Activated CD4-positive, alpha-beta T cell treated with anti-CD3 and anti-CD28 coated beads, Interleukin-2, Interleukin-6, amounts not matched to agents 100 ng/mL and 50 ng/mL, durations not matched to agents 16 hours and 8 hours (primary cell): ENCODE measurements at regions not wholly inside any gene's neighbourhood (a gene's known extent, or its start where the extent isn't known, plus 50 kb on each side); places are given as distances from the start of the nearest gene placed in this dataset.

Experiments used
- DNase-seq: peaks from one replicate; pipeline ENCODE4 v3.0.0-alpha.2; 2020

DNA sequence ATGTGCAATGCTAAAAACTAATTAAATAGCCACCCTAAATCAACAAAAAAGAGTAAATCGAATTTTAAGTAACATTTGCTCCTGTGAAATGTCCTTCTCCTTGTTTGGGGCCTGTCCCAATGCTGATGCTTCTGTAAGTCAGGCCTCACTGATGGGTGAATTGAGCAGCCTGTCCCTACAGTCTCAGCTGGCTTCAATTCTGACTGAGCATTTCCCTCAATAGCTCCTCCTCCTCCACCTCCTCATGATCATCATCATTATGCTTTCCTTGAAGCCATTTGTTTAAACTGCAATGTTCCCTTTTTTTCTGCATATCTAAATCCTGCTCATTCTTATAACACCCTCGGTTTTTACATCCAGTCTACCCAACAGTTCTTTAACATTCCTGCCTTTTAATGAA is 137.2 kb upstream of the CELF4 start:
- no peak for DNase-seq

DNA sequence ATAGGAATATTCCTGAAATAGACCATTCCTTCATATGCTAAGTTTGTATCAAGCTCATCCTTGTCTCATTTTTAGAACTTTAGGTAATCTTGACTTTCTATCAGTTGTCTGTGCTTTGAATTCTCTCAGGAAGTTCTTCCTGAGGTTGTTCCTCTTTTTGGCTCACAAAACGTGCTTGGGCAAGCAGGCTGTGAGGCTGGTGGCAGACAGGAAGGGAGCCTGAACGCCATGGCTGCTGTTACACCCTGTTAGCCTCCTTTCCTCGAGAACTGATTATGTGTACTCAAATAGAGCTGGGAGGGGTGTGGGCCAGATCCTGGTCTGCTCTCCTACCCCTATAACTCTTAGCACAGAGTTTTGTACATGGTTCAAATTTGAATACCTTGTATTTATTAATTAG is 136.4 kb upstream of the CELF4 start:
- no peak for DNase-seq

DNA sequence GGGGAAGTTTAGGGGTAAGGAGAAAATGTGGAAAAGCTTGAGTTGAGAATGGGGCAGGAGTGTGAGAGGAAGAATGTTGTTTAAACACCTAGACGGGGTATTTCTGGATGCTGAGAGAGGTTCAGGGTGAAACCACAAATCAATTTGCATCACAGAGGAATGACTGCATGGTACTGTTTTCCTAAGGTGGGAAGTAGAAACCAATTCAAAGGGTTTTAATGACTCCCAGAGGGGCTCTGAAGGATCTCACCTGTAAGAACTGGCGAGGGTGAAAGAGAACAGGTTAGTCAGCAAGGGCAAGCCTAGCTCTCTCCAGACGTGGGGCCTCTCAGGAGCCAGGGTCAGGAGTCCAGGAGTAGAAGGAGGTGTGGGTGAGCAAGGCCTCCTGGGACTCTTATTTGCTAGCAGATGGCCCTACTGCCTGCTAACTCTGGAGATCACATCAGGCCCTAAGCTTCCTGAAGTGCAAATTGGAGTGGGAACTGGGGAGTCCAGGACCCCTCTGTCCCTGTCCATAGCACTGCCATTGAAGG is 133.0 kb upstream of the CELF4 start:
- DNase-seq = no peak

DNA sequence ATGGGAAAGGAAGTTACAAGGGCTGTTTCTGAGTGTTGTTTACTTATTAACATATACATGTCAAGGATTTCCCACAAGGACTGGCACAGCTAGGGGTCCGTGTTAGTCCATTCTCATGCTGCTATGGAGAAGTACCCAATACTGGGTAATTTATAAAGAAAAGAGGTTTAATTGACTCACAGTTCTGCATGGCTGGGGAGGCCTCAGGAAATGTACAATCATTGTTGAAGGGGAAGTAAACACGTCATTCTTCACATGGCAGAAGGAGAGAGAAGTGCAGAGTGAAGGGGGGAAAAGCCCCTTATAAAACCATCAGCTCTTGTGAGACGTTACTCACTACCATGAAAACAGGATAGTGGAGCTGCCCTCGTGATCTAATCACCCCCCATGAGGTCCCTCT is 128.9 kb upstream of the CELF4 start:
- DNase-seq = no peak

DNA sequence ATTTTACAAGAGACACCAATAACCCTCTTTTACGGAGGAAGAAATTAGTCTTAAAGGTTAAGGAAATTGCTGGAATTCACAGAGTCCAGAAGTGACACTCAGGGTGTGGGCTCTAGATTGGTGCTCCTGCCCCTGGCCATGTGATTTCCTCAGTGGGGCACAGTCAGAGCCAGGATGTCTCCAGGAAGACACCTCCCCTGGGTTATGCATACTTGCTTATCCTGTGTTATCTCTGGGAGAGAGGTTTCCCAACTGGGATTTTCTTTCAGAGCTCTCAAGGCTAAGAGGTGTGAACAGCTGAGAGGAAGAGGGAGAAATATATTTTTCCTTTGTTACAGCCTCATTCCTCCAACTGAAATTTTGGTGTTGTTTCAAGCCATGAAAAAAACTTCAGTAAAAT is 125.6 kb upstream of the CELF4 start:
- no peak for DNase-seq

DNA sequence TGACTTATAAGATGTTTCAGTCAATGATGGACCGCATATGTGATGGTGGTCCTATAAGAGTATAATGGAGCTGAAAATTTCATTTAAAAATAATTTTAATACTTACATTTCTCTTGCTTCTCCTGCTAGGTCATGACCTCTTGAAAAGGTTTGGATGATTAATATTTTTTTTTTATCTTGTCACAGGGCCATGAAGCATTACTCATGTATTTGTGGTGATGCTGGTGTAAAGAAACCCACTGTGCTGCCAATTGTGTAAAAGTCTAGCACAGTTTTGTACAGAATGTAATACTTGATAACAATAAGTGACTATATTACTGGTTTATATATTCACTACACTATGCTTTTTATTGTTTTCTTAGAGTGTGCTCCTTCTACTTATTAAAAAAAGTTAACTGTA is 124.2 kb upstream of the CELF4 start:
- DNase-seq = no peak

DNA sequence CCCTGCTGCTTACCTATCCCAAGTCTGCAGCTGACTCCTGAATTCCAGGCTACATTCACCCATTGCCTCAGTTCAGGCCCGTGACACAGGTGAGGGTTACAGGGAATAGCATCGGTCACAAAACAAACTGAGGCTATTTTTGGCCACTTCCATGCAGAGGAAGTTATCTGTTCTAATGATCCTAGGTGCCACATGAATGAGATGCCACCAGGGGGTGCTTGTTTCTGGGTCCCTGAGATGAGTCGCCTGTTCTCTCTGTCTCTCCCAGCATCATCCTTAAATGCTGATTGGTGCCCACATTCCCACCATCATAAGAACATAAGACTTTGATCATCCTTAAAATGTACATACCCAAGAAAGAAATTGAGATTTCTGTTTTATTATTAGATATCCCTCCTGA is 119.0 kb upstream of the CELF4 start:
- DNase-seq = no peak

DNA sequence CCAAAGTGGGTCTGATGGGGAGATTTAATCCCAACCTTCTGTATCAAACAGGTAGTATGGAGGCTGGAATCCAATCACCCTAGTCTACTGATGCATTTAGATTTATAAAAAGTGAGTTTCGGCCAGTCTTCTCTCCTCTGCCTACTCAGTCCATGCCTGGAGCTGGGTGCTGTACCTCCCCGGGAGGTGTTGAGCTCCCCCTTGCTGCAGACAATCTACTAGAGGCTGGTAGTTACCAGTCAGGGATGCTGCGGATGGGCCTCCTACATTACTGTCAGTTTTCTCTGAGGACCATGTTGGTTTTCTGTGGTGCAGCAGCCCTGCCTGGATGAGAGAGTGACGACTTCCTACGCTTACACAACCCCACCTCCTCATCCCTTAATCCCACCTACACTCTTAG is 118.6 kb upstream of the CELF4 start:
- no peak for DNase-seq

DNA sequence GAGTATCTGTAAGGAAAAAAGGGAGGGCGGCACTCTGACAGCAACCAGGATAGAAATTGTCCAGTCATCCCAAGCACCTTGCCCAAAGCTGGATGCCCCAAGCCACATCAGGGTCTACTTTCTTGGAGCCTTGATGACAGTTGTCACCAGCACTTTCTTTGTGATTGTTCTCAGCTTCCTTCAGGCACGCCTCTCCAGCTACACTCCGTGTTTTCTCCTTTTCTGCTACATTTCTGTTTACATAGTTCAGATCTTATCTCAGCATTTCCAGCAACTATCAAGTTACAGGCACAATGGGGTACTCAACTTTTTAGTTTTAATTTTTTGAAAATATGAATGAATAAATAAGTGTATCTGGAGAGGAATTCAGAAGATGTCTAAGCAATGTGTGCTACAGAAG is 115.3 kb upstream of the CELF4 start:
- DNase-seq = no peak

DNA sequence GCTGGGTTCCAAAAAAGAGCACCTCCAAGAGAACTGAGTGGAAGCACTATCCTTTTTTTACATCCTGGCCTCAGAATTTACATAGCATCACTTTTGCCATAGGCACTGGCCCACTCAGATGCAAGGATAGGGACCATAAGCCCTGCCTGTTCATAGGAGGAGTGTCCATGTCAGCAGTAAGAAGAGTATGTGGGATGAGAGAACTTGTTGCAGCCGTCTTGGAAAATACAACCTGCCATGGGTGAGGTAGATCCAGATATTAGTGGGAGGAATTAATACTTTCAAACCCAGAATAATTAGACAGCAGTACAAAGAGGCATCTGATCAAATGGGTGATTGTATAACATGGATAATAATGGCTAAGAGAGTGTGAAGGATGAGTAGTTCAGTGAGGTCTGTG is 110.7 kb upstream of the CELF4 start:
- DNase-seq = no peak

DNA sequence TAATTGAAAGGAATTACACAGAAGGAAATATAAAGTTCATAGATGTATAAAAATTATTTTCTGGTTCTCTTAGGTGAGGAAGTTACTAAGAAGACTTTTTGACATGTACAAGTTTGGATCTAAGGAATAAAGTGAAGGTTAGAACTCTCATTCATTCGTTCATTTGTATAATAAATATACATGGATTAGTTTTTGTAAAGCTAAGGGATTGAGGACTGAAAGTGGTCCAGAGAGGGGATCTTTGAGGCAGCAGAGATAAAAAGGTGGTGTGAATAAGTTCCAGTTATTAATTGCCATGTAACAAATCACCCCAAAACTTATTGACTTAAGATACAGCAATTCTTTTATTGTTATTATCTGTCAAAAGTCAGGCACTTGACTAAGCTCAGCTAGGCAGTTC is 110.1 kb upstream of the CELF4 start:
- no peak for DNase-seq

DNA sequence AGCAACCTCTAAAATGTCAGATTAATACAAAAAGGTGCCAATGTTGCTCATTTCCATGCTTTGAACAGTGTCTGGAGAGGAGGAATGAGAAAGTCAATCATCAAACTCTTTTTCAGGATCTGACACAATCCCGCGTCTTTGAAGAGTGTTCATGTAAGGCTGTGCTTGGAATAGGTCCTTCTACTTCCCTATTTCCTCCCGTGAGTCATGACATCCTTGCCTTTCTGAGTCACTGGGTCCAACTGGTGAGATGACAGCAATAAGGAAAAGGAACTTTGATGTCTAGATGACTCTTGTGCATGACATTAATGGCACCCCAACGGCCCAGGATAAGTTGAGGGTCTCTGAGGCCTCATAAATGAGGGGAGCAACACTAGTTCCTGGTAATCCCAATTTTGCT is 109.0 kb upstream of the CELF4 start:
- no peak for DNase-seq

DNA sequence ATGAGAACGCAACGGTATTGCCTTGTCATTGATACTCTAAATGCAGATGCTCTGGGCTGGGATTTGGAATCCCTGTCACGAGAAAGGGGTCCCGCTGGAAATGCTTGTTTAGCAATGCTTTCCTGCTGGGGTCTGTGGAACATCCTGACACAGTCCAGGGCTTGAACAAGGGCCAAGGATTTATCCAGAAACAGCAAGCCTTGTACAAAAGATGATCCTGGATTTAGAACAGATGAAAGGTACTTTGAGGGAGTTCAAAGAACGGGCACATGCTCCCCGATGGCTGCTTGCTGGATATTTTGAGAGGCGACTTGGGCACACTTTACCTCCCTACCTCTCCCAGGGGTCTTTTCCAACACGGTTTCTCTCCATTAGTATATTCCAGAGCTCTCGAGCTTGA is 108.1 kb upstream of the CELF4 start:
- DNase-seq = no peak

DNA sequence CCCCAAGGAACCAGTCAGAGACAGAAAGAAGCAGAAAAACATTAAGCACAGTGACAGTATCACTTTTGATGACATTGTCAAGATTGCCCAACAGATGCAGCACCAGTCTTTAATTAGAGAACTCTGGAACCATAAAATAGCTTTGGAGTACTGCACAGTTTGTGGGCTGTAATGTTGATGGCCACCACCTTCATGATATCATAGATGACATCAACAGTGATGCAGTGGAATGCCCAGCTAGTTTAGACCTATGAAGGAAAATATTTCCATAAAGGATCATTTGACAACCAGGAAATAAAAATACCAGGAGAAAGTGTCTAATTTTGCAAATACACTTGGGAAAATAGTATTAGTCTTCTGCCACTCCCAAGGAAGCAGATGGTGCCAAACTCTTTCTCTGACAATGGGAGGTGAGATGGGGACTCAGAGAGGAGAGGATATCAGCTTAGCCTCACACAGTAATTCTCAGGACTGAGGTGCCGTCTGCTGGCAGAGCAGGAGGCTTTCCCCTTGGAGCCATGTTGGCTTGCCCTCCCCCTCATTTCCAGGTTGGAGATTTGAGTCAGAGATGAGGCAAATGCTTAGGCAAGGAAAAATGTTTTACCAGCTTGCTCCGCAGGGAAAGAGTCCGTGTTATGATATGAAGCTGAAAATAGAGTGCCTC is 107.5 kb upstream of the CELF4 start:
- DNase-seq = no peak

DNA sequence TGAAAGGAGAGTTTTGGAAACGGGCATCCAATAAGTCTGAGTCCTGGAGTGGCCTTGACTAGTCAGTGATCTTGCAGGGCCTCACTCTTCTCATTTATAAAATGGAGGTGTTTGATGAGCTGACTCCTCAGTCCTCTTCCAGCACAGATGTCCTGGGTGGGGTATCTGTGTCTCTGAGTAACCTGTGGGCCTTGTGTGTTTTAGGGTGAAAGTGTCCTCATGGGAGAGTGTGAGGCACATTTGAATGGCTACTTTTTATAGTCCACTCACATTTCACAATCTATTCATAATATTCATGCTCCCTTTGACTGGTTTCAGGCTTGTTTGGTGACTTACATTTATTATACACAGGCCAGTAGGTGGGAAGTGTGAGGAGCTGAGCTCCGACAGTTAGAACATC is 106.4 kb upstream of the CELF4 start:
- no peak for DNase-seq

DNA sequence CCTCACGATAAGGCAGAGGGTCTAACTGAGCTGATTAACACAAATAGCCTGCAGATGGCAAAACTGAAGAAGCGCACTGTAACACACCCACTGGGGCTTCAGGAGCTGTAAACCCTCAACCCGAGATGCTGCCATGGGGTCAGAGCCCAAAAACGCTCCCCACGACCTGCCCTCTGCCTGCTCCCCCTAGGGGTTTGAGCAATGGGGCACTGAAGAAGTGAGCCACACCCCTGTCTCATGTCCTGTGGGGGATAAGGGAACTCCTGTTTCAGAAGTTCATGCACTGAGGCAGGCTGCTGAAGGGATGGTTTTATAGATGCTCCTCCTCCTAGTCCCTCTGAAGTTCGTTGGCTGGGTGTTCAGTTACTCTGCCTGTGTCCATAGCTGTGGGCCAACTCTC is 105.9 kb upstream of the CELF4 start:
- no peak for DNase-seq

DNA sequence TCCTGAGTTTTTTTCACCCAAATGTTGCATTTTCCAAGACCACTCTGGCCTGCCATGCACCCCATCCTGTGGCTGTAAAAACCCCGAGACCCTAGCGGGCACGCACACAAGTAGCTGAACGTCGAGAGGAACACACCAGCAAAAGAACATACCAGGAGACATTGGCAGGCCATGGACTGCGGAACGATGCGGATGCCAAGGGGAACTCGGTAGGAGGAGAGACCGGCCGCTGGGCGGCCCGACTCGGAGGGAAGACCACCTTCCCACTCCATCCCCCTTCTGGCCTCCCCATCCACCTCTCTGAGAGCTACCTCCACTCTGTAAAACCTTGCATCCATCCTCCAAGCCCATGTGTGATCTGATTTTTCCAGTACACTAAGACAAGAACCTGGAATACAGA is 105.5 kb upstream of the CELF4 start:
- no peak for DNase-seq

DNA sequence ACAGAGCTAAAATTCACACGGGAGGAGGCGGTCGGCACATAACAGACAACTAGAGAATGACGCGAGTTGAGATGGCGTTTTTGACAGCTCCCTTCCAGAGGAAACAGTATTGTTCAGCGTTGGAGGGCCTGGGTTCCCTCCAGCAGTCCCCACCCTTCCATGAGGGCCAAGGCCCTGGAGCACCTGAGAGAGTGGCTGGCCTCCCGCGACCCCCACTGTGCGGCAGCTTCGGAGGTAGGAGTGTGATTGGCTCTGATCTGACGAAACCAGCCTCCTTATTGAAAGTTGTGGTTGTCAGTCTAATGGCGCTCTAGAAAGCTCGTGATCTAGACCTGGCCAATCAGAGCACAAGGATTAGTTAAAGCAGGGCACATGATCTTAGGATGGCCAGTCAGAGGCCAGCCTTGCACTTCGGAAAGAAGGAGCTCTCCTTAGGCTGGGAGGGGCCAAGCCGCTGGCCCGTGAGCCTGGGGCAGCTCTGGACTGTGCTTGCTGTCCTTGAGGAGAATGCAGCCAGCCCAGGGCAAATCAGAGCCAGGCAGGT is 104.5 kb upstream of the CELF4 start:
- no peak for DNase-seq

DNA sequence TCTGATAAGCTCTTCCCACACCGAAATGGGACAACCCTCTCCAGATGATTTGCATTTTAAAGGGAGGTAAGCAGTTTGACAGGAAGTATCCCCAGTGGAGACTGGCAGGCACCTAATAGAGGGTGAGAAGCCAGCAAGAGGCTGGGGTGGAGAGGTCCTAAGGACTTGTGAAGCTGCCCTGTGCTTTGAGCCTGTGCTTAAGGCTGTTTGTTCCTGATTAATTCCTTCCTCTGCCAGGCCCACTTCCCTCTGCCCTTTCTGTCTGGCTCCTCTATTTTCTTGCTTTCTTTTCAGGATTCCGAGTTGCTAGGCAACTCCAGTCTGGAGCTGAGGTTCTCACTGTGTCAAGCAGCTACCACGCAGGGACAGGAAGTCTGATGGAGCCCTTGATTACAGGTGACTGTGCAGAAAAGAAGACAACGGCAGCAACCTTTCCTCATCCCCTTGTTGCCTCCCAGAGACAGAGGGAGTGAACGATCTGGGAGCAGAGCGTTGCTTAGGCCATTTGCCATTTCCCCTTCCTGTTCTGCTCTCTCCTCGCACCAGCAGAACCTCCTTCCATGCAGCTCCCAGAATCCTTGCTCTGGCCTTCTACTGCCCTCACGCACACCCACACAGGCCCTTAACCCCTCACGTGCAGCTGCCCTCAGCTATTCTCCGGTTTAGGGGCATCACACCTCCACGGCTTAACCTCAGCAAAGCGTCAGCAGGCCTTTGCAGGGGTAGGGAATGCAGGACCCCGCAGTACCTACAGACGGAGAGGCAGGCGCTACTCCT is 103.6 kb upstream of the CELF4 start:
- no peak for DNase-seq

DNA sequence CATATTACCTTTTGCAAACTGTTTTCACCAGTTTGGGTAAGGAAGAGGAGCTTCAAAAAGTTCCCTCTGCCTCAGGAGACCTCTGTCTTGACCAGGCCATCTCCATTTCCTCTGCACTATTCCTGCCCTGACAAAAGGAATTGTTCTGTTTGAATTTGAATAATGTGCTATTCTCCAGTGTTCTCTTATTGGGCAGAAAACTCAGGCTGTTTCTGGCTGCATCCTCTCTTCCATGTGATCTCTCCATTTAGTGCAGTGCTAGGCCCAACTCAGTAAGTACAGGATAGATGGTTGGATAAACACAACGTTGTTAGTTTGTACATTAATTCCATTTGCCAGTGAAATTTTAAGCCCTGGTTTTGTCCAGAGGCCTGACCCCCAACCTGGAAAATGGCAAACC is 102.2 kb upstream of the CELF4 start:
- DNase-seq = no peak

DNA sequence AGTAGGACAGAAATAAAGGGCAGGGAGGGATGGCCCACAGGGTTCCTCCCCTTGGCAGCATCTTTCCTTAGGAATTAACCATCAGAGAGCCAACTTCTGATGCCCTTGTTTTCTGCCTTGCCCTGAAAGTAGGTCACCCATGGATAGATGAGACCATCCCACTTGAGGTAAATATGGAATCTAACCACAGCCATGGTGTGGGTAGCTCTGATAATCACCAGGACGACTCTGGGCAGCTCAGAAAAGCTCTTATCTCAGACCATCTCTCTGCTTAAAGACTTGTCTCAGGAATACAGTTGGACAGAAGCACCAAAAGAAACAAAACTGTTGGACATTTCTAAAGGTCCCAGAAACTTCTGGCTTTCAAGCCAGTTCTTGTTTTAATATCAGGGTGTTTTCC is 101.4 kb upstream of the CELF4 start:
- DNase-seq = no peak

DNA sequence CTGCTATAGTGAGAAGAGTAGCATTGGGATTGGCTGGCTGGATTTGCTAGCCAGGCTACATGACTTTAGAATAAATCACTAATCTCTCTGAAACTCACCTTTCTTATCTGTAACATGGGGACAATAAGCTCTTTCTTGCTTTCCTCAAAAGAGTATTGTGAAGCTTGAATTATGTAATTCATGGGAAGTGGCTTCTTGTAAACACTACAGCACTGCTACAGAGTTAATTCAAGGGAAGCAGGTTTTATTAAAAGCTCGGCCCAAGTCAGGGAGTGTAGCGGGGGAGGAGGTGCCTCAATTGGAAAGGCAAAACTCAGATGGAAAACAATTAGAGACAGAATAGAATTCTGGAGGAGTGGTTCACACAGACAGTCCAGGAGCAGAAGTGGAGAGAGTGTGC is 100.9 kb upstream of the CELF4 start:
- no peak for DNase-seq

DNA sequence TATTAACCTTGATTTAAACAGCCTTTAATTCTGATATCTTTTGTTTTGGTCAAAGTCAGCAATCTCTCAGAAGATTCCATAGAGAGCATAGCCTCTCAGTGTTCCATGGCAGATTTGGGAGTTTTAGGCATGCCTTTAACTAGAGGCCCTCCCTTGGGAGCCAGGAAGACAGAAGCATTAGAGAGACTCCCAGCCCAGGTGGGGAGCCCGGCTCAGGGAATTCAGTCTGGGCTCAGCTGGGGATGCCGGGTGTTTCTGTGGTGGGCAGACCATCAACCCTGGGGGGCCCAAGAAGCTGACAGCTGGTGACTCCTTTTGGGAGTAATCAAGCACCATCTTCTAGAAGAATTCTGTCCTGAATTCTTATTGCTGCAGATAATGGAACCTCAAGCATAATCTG is 99.7 kb upstream of the CELF4 start:
- no peak for DNase-seq

DNA sequence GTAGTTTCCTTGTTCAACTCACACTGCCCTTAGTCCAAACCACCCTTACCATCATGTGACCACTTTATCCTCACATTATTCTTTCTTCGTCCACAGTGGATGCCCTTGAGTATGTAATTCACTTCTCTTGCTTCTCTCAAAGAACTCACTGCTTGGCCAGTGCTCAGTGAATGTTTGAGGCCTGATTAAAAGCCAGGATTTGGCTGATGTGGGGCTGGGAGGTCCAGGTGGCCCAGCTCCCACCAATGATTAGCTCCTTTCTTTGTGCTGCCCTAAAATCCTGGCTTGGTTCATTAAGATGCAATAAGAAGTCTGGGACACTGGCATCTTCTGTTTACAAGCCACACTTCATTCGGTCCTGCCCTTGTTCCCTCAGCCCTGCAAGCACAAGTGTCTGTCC is 97.8 kb upstream of the CELF4 start:
- DNase-seq = no peak
